Anterior cingulate cortex (tissue), 58 donors: ENCODE measurements at regions not wholly inside any gene's neighbourhood (a gene's known extent, or its start where the extent isn't known, plus 50 kb on each side); places are given as distances from the start of the nearest gene placed in this dataset.

Experiments
- DNase-seq, 58 donors: peaks; one replicate each; lab custom pipeline; 2025; lab: John Stamatoyannopoulos, UW

GRCh38 chr4:123562994-123563750 is 166.6 kb downstream of the SPRY1 start:
- DNase-seq = no peak

DNA sequence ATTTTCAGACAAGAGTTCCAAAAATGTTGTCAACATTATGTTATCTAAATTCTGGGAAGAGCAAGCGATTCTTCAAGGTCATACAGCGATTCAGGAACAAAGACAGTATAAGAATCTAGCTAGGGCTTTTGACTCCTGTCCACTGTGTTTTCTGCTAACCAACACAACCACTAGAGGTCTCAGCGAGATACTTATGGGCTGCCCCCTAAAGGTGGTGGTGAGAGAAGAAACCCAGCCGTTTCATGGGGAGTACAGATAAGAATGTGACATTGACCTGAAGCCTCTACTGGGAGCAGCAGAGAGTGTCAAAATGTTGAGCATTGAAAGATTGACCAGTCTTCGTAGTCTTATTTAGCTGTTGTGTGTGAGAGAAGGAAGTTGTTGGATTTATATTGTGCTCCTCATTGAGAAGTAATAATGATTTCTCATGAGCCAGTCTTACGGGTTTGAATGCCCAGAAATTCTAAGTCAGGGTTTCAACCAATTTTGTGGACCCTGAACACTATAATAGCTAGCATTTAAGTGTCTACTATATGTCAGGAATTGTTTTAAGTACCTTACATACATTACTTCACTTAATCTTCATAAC is 168.3 kb downstream of the SPRY1 start:
- DNase-seq = peak in 14 of 58 donors; percentile 1 to 60 (median 9)

DNA sequence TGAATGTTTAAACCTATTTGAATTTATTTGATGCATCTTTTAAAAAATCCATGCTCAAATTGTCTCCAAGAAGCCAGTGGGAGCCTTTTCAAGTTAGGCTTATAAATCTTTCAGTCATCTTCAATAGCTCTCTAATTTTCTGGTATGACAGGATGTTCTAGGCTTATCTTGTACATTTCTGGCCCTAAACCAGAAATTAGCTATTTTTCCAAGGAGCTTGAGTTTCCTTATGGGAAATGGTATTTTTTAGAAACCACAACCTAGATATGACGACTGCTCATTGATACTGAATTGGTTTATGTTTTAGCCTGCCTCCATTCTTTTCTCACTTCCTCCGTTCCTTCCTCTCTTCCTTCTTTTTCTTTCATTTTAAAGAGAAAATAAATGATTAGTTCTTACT is 172.3 kb downstream of the SPRY1 start:
- no peak for DNase-seq

DNA sequence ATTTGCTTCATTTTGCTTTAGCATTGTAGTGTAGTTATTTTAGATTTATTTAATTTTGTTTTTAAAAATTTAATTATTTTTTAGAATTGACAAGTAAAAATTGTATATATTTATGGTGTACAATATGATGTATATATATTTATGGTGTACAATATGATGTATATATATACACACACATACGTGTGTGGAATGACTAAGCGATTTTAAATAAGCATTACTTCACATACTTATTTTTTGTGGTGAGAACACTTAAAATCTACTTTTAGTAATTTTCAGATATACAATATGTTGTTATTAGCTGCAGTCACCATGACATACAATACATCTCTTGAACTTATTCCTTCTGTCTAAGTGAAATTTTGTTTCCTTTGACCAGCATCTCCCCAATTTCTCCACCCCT is 172.9 kb downstream of the SPRY1 start:
- no peak for DNase-seq

- DNase-seq = no peak
Measured at GRCh38 chr4:123573866-123574508, 177.4 kb downstream of the SPRY1 start.

- no peak for DNase-seq
Measured at GRCh38 chr4:123575291-123575690, 178.7 kb downstream of the SPRY1 start.

DNA sequence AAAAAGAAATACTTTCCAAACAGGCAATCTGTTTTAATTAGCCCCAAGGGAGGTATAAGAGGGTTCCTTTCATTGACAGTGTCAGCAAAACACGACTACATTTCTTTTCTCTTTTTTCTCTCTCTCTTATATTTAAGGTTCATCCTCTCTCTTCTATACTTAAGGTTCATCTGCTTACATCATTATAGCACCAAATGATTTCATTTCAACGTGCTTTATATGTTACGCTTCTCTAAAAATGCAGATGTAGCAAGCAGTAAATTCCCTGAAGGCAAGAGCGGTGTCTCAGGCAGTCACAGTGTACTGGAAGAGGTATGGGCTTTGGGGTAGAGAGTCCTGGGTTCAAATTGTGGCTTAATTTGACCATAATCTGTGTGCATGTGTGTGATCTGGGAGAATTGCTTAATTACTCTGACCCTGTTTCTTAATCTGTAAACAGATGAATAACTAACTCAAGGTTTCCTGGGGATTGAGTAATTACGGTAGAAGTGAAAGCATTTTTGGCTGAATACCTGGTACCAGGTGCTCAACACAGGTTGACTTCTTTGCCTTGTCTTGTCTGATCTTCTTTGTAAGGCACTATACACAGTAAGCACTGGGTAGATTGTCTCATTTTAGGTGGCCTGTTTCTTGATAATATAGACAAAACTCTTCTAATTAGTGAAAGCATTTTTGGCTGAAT is 180.8 kb downstream of the SPRY1 start:
- DNase-seq = no peak

DNA sequence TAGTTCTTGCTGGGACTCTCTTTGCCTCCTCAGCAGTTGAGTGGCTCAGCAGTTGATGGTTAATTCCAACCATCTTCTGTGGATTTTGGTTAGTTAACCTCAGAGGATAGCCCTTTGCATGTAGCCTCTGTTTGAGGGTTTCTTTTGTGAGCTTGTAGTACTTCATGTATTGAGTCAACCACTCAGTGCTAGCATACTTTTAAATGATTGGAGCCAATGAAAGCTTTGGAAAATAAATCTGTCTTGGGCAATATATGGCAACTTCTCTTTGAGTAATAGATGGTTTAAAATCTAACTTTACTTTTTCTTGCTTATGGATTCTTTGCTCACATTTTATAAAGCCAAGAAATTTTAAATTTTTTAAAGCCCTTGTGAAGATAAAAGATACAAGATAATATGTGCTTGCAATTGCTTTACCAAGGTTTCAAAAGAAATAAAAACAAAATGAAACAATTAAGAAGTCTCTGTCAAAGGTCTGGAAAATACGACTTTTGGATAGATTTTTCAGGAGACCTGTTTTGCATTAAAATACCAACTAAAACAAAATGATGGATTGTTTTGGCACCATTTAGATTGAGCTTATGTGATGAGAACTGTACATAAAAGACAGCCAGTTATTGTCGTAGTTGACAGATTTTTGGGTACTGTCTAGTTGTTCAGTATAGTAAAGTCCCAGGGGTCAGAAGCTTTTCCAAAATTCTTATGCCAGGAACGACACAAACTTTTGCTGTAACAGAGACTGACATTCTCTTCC is 181.9 kb downstream of the SPRY1 start:
- DNase-seq = no peak

DNA sequence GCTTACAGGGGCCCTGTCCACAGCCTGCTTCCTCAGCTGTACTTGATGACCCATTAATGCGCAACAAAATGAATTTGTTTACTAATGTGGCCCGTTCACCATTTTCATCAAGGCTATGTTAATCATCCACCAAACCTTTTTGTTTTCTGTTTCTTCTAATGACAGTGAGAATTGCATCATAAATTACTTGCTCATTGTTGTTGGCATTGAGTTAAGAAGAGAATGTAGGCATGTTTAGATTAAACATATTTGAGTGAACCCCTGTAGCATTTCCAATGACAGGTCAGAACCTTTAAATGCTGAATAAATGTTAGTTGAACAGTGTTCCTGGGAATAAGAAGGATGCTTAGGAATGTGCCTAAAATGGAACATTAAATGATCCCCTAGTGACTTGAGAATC is 183.4 kb downstream of the SPRY1 start:
- DNase-seq = no peak

GRCh38 chr4:123580981-123581664 is 184.5 kb downstream of the SPRY1 start:
- no peak for DNase-seq

- no peak for DNase-seq
Measured at GRCh38 chr4:123581802-123582201, 185.2 kb downstream of the SPRY1 start.

- DNase-seq = no peak
Measured at GRCh38 chr4:123583043-123583442, 186.4 kb downstream of the SPRY1 start.

- DNase-seq = no peak
Measured at GRCh38 chr4:123585111-123585510, 188.5 kb downstream of the SPRY1 start.

- DNase-seq = no peak
Measured at GRCh38 chr4:123587983-123588494, 191.4 kb downstream of the SPRY1 start.

GRCh38 chr4:123588631-123589241 is 192.1 kb downstream of the SPRY1 start:
- peak in 2 of 58 donors; percentile 5 to 41 for DNase-seq

- DNase-seq = no peak
Measured at GRCh38 chr4:123589301-123589700, 192.7 kb downstream of the SPRY1 start.

GRCh38 chr4:123591875-123592274 is 195.3 kb downstream of the SPRY1 start:
- DNase-seq = no peak

DNA sequence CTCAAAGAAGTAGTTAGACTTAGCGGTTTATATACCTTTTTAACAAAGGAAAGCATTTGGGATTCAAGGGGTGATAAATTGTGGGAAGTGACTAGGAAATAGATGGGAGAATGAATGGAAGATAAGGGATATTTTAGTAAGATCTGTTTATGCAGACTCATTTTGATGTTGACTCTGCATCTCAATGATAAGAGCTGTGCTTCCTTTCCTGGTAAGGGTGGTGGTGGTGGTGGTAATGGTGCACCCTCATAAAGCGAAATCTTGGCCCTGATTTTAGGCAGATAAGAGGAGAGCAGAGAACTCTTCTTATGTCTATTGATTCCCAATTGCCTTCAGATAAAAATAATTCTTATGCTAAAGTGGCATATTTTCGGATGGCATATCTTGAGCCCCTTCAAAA is 197.1 kb downstream of the SPRY1 start:
- DNase-seq = no peak

GRCh38 chr4:123596805-123597204 is 200.2 kb downstream of the SPRY1 start:
- no peak for DNase-seq
